ENCODE measurements at regions not wholly inside any gene's neighbourhood (a gene's known extent, or its start where the extent isn't known, plus 50 kb on each side); places are given as distances from the start of the nearest gene placed in this dataset.

- CTCF ChIA-PET: no interaction called here
- POLR2A ChIA-PET: no interaction called here
- Histone ChIP-seq H3K4me1 (ENCODE audit: control insufficient read depth, insufficient read depth, low read length) (no peaks in the 10 kb centered on the region), H3K27ac (ENCODE audit: extremely low read depth, low read depth, low read length) (no peak overlapping the region), H3K9me3 (ENCODE audit: control insufficient read depth, insufficient read depth, low read depth, low read length) (no peaks in the 10 kb centered on the region), H3K36me3 (ENCODE audit: control insufficient read depth in 2 of 2, insufficient read depth in 1 of 2, low read length in 2 of 2) (no peaks in the 10 kb centered on the region), H3K4me3 (ENCODE audit: low read depth, low read length) (no peak overlapping the region)
- TF ChIP-seq ZNF366 (tag by site-specific recombination; conservative IDR thresholded peaks at IDR 0.05) (0 out of 2 replicates have a peak, but pooled peaks have one; percentile 24), ZNF585B (tag by site-specific recombination; IDR thresholded peaks at IDR 0.05) (peak; percentile 32; the same call in 1 of the 2 replicates), ZSCAN30 (tag by site-specific recombination; IDR thresholded peaks at IDR 0.05) (no peak), ZSCAN23 (tag by site-specific recombination; IDR thresholded peaks at IDR 0.05) (no peak)
These were observed 246.5 kb upstream of the ARGLU1 start for GRCh38 chr13:106814463-106814862.

GRCh38 chr13:106810069-106810468, 242.1 kb upstream of the ARGLU1 start:
- Histone ChIP-seq H3K36me3 (ENCODE audit: control insufficient read depth in 2 of 2, insufficient read depth in 1 of 2, low read length in 2 of 2) (no peaks in the 10 kb centered on the region), H3K9me3 (ENCODE audit: control insufficient read depth, insufficient read depth, low read depth, low read length) (no peaks in the 10 kb centered on the region), H3K27ac (ENCODE audit: extremely low read depth, low read depth, low read length) (no peak overlapping the region), H3K4me3 (ENCODE audit: low read depth, low read length) (no peak overlapping the region), H3K4me1 (ENCODE audit: control insufficient read depth, insufficient read depth, low read length) (no peaks in the 10 kb centered on the region)
- ChIA-PET POLR2A (no interaction called here), CTCF (no interaction called here)
- TF ChIP-seq GFI1B (tag by site-specific recombination; IDR thresholded peaks at IDR 0.05): no peak
- TF ChIP-seq ZNF639 (tag by site-specific recombination; IDR thresholded peaks at IDR 0.05): no peak
- TF ChIP-seq REST (tag by site-specific recombination; IDR thresholded peaks at IDR 0.05): no peak
- no peak for TF ChIP-seq ZNF350 (tag by site-specific recombination; IDR thresholded peaks at IDR 0.05)
- TF ChIP-seq ZNF529 (tag by site-specific recombination; IDR thresholded peaks at IDR 0.05; ENCODE audit: insufficient replicate concordance): no peak
- TF ChIP-seq ZNF266 (tag by site-specific recombination; IDR thresholded peaks at IDR 0.05; ENCODE audit: low read depth): no peak
- TF ChIP-seq BCL11A (tag by site-specific recombination; IDR thresholded peaks at IDR 0.05; ENCODE audit: low read depth): no peak

GRCh38 chr13:106804991-106805390, 237.1 kb upstream of the ARGLU1 start:
- H3K27ac ChIP-seq (ENCODE audit: extremely low read depth, low read depth, low read length): no peak overlapping the region
- CTCF ChIA-PET: no interaction called here
- H3K4me1 ChIP-seq (ENCODE audit: control insufficient read depth, insufficient read depth, low read length): no peaks in the 10 kb centered on the region
- H3K4me3 ChIP-seq (ENCODE audit: low read depth, low read length): no peak overlapping the region
- no peaks in the 10 kb centered on the region for H3K9me3 ChIP-seq (ENCODE audit: control insufficient read depth, insufficient read depth, low read depth, low read length)
- POLR2A ChIA-PET: no interaction called here
- no peaks in the 10 kb centered on the region for H3K36me3 ChIP-seq (ENCODE audit: control insufficient read depth in 2 of 2, insufficient read depth in 1 of 2, low read length in 2 of 2)
- TF ChIP-seq ZNF239 (tag by site-specific recombination; IDR thresholded peaks at IDR 0.05) (no peak), ZBTB17 (tag by site-specific recombination; IDR thresholded peaks at IDR 0.05) (no peak)

GRCh38 chr13:106802917-106803316, 235.0 kb upstream of the ARGLU1 start:
- no peak overlapping the region for H3K27ac ChIP-seq (ENCODE audit: extremely low read depth, low read depth, low read length)
- ChIA-PET CTCF (no interaction called here), POLR2A (no interaction called here)
- no peaks in the 10 kb centered on the region for H3K36me3 ChIP-seq (ENCODE audit: control insufficient read depth in 2 of 2, insufficient read depth in 1 of 2, low read length in 2 of 2)
- no peak overlapping the region for H3K4me3 ChIP-seq (ENCODE audit: low read depth, low read length)
- TF ChIP-seq ZBTB6 (tag by site-specific recombination; IDR thresholded peaks at IDR 0.05) (no peak), ZNF580 (tag by site-specific recombination; IDR thresholded peaks at IDR 0.05) (no peak), ZNF610 (tag by site-specific recombination; IDR thresholded peaks at IDR 0.05; ENCODE audit: borderline replicate concordance) (no peak), ZNF626 (tag by site-specific recombination; IDR thresholded peaks at IDR 0.05) (no peak), ZFP69B (tag by site-specific recombination; IDR thresholded peaks at IDR 0.05) (no peak), ZNF350 (tag by site-specific recombination; IDR thresholded peaks at IDR 0.05) (no peak), ZNF354C (tag by site-specific recombination; IDR thresholded peaks at IDR 0.05; ENCODE audit: borderline replicate concordance, low read depth) (no peak), ZNF558 (tag by site-specific recombination; IDR thresholded peaks at IDR 0.05) (no peak)
- H3K9me3 ChIP-seq (ENCODE audit: control insufficient read depth, insufficient read depth, low read depth, low read length): no peaks in the 10 kb centered on the region
- H3K4me1 ChIP-seq (ENCODE audit: control insufficient read depth, insufficient read depth, low read length): no peaks in the 10 kb centered on the region
